Fibroblast of skin of scalp (primary cell): ENCODE measurements at regions not wholly inside any gene's neighbourhood (a gene's known extent, or its start where the extent isn't known, plus 50 kb on each side); places are given as distances from the start of the nearest gene placed in this dataset.
"Not testable (repeated sequence)": the region's sequence is repeated elsewhere in the genome, so short reads cannot be mapped to it uniquely, and the experiment has no call there.

Experiments
- DNase-seq: peaks from one replicate; pipeline ENCODE4 v3.0.0-alpha.2; 2013

GRCh38 chr5:162637481-162637880 is 569.9 kb downstream of the GABRG2 start:
- no peak for DNase-seq

DNA sequence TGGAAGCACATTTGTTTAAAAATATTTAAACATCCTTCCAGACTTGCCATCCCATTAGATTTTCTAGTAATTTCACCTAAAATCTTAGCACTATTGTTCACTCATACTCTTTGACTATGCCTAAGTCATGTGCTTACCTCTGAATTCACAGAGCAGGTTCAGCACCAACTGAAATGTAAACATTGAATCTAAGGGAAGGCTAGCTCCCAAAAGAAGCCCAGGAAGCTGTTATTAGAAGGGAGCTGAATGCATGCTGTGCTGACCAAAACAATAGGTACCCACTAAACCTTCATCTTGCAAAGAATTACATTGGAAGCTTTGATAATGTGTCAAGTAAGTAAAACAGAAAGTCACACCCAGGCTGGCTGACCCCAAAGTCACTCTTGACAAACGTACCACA is 571.3 kb downstream of the GABRG2 start:
- DNase-seq: no peak

DNA sequence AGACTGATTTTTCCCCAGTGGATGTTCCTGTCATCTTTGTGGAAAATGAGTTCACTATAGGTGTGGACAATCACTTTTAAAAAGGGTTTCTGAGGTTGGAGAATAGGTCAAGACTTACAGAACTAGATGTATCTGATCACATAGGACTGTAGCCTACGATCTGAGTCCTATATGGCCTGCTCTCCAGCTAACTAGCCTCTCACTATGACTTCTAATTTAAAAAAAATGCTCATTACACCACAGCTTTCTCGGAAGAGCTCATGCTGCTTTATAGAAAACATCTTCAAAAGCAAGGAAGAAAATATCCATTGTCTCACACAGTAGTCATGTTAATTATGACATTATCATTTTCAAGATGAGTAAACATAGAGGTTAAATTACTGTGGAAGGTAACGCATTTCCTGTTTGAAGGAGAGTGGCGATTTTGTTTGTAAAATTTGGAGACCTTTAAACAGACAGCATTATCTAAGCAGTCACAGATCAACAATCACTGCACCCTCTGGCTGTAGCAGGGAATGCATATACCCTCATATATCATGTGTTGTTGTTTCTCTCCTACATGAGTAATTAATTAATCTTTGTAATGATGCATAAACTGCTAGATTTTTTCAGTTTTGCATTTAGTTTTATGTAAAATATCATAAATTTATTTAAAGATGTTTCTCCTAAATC is 573.7 kb downstream of the GABRG2 start:
- DNase-seq: no peak

GRCh38 chr5:162654661-162655405 is 587.3 kb downstream of the GABRG2 start:
- no peak for DNase-seq

- no peak for DNase-seq
Measured at GRCh38 chr5:162657076-162657475, 589.5 kb downstream of the GABRG2 start.

DNA sequence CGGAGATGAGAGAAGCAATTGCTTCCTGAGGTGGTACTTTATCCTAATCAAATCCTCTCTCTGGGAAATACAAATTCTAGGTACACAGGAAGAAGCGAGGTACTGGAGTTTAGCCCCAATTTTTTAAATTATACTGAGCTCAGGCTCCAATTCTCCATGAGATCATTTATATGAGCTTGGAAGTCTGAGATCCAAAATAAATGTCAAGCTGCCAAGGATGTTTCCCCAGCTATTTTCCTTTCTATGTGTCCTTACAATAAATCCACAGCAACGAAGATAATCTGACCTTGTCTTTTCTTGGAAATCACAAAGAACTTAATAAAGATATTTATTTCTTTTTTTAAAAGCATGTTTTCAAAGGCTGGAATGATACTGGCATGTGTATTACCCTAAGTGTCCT is 597.3 kb downstream of the GABRG2 start:
- no peak for DNase-seq

GRCh38 chr5:162668926-162669325 is 601.4 kb downstream of the GABRG2 start:
- no peak for DNase-seq

DNA sequence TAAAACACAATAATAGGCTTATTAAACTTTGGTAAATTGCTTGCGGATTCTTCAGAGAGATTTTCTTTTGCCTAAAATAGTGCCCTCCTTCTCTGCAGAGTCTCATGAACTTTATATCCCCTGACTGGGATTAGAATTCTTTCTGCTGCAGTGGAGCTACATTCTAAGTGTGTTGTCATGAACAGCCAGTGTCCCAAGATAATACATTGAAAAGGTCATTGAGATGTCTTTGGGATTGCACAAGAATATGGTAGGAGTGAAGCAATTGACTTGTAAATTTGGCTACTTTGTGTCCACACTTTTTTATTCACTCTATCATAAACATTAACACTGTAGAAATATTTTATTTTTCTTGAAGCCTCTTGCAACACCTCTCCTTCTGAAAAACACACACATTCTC is 604.5 kb downstream of the GABRG2 start:
- DNase-seq: no peak

GRCh38 chr5:162683284-162683683 is 615.7 kb downstream of the GABRG2 start:
- no peak for DNase-seq

- no peak for DNase-seq
Measured at GRCh38 chr5:162684145-162684544, 616.6 kb downstream of the GABRG2 start.

GRCh38 chr5:162685302-162685701 is 617.7 kb downstream of the GABRG2 start:
- DNase-seq: no peak

GRCh38 chr5:162696272-162696671 is 628.7 kb downstream of the GABRG2 start:
- DNase-seq: not testable (repeated sequence)

- no peak for DNase-seq
Measured at GRCh38 chr5:162699361-162699760, 631.8 kb downstream of the GABRG2 start.

GRCh38 chr5:162703914-162704313 is 636.3 kb downstream of the GABRG2 start:
- no peak for DNase-seq

DNA sequence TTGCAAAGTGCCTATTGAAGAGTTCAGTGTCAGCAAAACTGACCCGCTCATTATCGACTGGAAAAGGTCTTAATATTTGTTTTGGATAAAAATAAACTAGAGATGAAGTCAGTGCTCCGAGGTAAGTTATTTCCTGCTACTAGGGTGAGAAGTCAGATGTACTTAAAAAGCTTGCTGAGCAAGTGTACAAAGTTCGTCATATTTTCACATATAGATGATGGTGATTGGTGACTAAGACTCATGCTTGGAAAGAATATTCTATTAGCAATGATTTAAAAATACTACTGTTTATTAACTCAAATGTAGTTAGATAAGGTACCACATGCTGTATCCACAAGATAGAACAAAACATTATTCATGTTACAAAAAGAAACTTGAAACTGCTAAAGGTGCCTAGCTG is 643.7 kb downstream of the GABRG2 start:
- DNase-seq: no peak

DNA sequence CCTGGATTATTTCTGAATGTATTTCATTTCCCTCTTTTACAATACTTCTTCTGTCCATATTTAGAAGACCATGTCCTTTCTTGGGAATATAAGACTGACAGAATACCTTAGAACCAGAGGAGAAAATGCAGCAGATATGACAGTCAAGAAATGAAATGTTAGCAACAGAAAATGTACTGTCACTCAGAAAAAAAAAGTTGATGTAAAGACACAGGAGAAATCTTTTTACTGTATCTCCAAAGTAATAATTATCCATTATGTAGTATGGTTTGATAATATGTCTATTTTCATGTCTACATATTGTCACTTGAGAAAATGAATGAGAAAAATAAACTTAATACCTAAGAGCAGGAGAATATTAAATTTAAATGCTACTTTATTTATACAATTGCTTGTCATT is 652.1 kb downstream of the GABRG2 start:
- DNase-seq: no peak

DNA sequence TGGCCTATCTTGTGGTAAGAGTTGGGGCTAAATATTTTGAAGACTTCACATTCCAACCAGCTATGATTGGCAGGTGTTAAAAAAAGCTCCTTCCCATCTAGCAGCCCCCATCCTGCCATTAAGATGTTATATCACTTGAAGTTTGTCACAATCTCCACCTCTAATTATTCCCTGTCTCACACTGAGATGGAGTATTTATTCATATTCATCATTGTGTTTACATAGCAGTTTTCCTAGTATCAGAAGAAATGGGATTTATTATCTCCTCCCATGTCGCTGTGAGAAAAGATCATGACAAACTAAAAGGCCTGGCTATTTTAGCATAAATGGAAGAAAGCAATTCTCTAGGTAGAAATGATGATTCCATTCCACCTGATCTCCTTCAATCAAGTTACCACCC is 653.6 kb downstream of the GABRG2 start:
- no peak for DNase-seq

DNA sequence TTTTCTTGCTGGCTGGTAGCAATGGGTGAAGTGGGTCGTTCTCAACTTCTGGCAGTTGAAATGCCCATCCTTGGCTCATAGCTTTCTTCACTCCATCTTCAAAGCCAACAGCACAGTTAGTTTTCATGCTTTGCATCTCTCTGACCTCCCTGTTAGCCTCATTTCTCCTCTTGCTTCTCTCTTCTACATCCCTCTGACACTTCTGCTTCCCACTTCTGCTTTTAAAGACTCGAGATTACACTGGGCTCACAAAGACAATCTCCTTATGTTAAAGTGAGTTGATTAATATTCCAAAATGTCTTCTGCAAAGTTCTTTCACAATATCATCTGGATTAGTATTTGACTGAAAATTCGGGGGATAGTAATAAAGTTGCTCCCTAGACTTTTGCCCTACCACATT is 684.8 kb upstream of the CCNG1 start:
- no peak for DNase-seq

GRCh38 chr5:162762119-162762518 is 675.3 kb upstream of the CCNG1 start:
- DNase-seq: no peak

- DNase-seq: no peak
Measured at GRCh38 chr5:162769019-162769418, 668.4 kb upstream of the CCNG1 start.

GRCh38 chr5:162785673-162786072 is 651.7 kb upstream of the CCNG1 start:
- no peak for DNase-seq

- DNase-seq: no peak
Measured at GRCh38 chr5:162786234-162786633, 651.2 kb upstream of the CCNG1 start.

- no peak for DNase-seq
Measured at GRCh38 chr5:162796507-162796906, 640.9 kb upstream of the CCNG1 start.

GRCh38 chr5:162800301-162800700 is 637.1 kb upstream of the CCNG1 start:
- no peak for DNase-seq

GRCh38 chr5:162801235-162801634 is 636.2 kb upstream of the CCNG1 start:
- DNase-seq: no peak
